ENCODE measurements at regions not wholly inside any gene's neighbourhood (a gene's known extent, or its start where the extent isn't known, plus 50 kb on each side); places are given as distances from the start of the nearest gene placed in this dataset.

DNA sequence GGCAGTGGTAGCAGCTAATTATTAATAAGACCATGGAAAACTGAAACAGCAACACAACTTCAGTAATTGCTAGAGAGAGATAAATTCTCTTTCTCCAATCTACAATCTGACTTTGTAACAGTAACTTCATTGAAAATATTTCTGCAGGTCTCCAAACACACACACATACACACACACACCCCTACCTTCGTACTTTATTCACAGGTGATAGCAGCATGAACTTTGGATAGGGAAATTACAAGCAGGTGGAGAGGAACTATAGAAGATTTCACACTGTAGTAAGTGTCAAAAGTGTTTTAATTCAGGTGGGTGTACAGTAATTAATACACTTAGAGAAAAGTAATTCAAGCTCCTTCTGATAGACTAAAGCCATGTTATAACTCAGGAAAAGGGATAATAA lies 587.5 kb downstream of the TUSC7 start:
- no peaks in the 10 kb centered on the region for H3K4me1 ChIP-seq (ENCODE audit: control insufficient read depth, insufficient read depth, low read length)
- H3K9ac ChIP-seq (ENCODE audit: extremely low read depth, low read length, poor library complexity, severe bottlenecking) = no peak overlapping the region
- Mint-ChIP-seq H3K9me3 (no peaks in the 10 kb centered on the region), H3K4me3 (no peak overlapping the region), H3K27ac (no peak overlapping the region), H3K4me1 (peaks cover 2% of the 10 kb centered on the region), H3K36me3 (ENCODE audit: low read depth) (no peaks in the 10 kb centered on the region), H3K27me3 (ENCODE audit: insufficient read depth) (peaks cover 2% of the 10 kb centered on the region)
- TF ChIP-seq, protein P1, sequence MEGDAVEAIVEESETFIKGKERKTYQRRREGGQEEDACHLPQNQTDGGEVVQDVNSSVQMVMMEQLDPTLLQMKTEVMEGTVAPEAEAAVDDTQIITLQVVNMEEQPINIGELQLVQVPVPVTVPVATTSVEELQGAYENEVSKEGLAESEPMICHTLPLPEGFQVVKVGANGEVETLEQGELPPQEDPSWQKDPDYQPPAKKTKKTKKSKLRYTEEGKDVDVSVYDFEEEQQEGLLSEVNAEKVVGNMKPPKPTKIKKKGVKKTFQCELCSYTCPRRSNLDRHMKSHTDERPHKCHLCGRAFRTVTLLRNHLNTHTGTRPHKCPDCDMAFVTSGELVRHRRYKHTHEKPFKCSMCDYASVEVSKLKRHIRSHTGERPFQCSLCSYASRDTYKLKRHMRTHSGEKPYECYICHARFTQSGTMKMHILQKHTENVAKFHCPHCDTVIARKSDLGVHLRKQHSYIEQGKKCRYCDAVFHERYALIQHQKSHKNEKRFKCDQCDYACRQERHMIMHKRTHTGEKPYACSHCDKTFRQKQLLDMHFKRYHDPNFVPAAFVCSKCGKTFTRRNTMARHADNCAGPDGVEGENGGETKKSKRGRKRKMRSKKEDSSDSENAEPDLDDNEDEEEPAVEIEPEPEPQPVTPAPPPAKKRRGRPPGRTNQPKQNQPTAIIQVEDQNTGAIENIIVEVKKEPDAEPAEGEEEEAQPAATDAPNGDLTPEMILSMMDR (conservative IDR thresholded peaks at IDR 0.05) = no peak
- no peak for DNase-seq
- no peak overlapping the region for H3K27ac ChIP-seq (ENCODE audit: low read depth, low read length)
- no peaks in the 10 kb centered on the region for H3K9me3 ChIP-seq (ENCODE audit: control insufficient read depth, low read length)
- H3K4me3 ChIP-seq (ENCODE audit: low read length) = no peak overlapping the region
- WGBS, 2 experiments (ENCODE audit: insufficient coverage in 1 of 2, insufficient read length in 1 of 2) = 89% methylated on average over 1 of the region's 1 CpG; no CpG with 5 or more reads in 1 of the 2 experiments
- H3K36me3 ChIP-seq (ENCODE audit: control insufficient read depth, insufficient read depth, low read length) = no peaks in the 10 kb centered on the region
- no peaks in the 10 kb centered on the region for H3K27me3 ChIP-seq (ENCODE audit: control insufficient read depth, insufficient read depth, low read length, poor library complexity, severe bottlenecking)

DNA sequence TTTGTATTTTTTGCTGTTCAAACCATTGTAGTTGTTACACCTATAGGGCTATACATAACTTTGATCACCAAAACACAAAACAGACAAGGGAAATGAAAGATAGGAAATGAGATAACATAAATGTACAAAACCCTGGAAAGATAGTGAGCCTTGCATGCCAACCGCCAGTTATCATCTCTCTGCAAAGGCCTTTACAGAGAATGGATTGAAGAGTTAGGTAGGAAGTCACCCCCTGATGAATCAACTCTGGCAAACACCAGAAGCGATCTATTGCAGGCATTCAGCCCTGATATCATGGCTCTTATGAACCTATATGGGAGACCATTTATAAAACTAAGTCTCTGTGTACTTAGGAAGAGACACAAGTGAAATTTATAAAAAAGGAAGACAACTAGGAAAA lies 588.0 kb downstream of the TUSC7 start:
- H3K4me1 ChIP-seq (ENCODE audit: control insufficient read depth, insufficient read depth, low read length) = no peaks in the 10 kb centered on the region
- Mint-ChIP-seq H3K4me3 (no peak overlapping the region), H3K4me1 (peaks cover 2% of the 10 kb centered on the region), H3K27ac (no peak overlapping the region), H3K9me3 (no peaks in the 10 kb centered on the region), H3K27me3 (ENCODE audit: insufficient read depth) (peaks cover 2% of the 10 kb centered on the region), H3K36me3 (ENCODE audit: low read depth) (no peaks in the 10 kb centered on the region)
- no peak overlapping the region for H3K4me3 ChIP-seq (ENCODE audit: low read length)
- no peaks in the 10 kb centered on the region for H3K9me3 ChIP-seq (ENCODE audit: control insufficient read depth, low read length)
- no peak for DNase-seq
- no peaks in the 10 kb centered on the region for H3K27me3 ChIP-seq (ENCODE audit: control insufficient read depth, insufficient read depth, low read length, poor library complexity, severe bottlenecking)
- TF ChIP-seq, protein P1 (conservative IDR thresholded peaks at IDR 0.05) = no peak
- H3K27ac ChIP-seq (ENCODE audit: low read depth, low read length) = no peak overlapping the region
- no peaks in the 10 kb centered on the region for H3K36me3 ChIP-seq (ENCODE audit: control insufficient read depth, insufficient read depth, low read length)
- WGBS, 2 experiments (ENCODE audit: insufficient coverage in 1 of 2, insufficient read length in 1 of 2) = 92 to 100% methylated on average over 1 to 2 of the region's 2 CpGs
- no peak overlapping the region for H3K9ac ChIP-seq (ENCODE audit: extremely low read depth, low read length, poor library complexity, severe bottlenecking)

DNA sequence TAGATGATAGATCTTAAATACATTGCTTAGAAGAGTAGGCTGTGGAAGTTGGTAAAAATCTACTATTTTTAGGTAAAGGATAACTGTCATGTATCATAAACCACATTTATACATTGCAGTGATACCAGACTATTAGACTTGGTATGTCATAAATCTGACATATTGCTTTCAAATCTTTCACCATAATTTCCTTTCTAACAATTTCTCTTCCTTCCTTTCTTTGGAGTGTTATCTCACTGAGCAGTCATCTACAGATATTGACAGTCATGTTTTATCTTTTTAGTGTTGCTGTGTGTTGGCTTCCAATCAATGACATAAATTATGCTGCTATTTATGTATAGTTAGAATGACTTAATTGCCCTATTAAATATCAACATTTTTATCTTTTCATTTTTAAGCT lies 588.7 kb downstream of the TUSC7 start:
- Mint-ChIP-seq H3K4me3 (no peak overlapping the region), H3K27ac (no peak overlapping the region)

More for the DNA sequence above, 588.7 kb downstream of the TUSC7 start:
- no peak overlapping the region for H3K9ac ChIP-seq (ENCODE audit: extremely low read depth, low read length, poor library complexity, severe bottlenecking)
- peaks cover 2% of the 10 kb centered on the region for H3K4me1 Mint-ChIP-seq
- H3K4me1 ChIP-seq (ENCODE audit: control insufficient read depth, insufficient read depth, low read length) = no peaks in the 10 kb centered on the region
- no peak overlapping the region for H3K27ac ChIP-seq (ENCODE audit: low read depth, low read length)
- H3K9me3 Mint-ChIP-seq = no peaks in the 10 kb centered on the region
- no peak for DNase-seq
- H3K9me3 ChIP-seq (ENCODE audit: control insufficient read depth, low read length) = no peaks in the 10 kb centered on the region
- no peaks in the 10 kb centered on the region for H3K36me3 ChIP-seq (ENCODE audit: control insufficient read depth, insufficient read depth, low read length)
- H3K27me3 ChIP-seq (ENCODE audit: control insufficient read depth, insufficient read depth, low read length, poor library complexity, severe bottlenecking) = no peaks in the 10 kb centered on the region
- H3K36me3 Mint-ChIP-seq (ENCODE audit: low read depth) = no peaks in the 10 kb centered on the region
- TF ChIP-seq, protein P1 (conservative IDR thresholded peaks at IDR 0.05) = no peak
- H3K27me3 Mint-ChIP-seq (ENCODE audit: insufficient read depth) = no peaks in the 10 kb centered on the region
- H3K4me3 ChIP-seq (ENCODE audit: low read length) = no peak overlapping the region

Data from endodermal cell (in vitro differentiated cells).